HG03439 (cell line): ENCODE measurements at regions not wholly inside any gene's neighbourhood (a gene's known extent, or its start where the extent isn't known, plus 50 kb on each side); places are given as distances from the start of the nearest gene placed in this dataset.
"Not testable (repeated sequence)": the region's sequence is repeated elsewhere in the genome, so short reads cannot be mapped to it uniquely, and the experiment has no call there.

Experiments used
- ATAC-seq: cut with Tn5 transposase; IDR thresholded peaks from one replicate; pipeline ENCODE4 v1.9.1; 2021; ENCODE audit warnings: mild to moderate bottlenecking, moderate library complexity; ENCODE audit not compliant: unreplicated experiment

DNA sequence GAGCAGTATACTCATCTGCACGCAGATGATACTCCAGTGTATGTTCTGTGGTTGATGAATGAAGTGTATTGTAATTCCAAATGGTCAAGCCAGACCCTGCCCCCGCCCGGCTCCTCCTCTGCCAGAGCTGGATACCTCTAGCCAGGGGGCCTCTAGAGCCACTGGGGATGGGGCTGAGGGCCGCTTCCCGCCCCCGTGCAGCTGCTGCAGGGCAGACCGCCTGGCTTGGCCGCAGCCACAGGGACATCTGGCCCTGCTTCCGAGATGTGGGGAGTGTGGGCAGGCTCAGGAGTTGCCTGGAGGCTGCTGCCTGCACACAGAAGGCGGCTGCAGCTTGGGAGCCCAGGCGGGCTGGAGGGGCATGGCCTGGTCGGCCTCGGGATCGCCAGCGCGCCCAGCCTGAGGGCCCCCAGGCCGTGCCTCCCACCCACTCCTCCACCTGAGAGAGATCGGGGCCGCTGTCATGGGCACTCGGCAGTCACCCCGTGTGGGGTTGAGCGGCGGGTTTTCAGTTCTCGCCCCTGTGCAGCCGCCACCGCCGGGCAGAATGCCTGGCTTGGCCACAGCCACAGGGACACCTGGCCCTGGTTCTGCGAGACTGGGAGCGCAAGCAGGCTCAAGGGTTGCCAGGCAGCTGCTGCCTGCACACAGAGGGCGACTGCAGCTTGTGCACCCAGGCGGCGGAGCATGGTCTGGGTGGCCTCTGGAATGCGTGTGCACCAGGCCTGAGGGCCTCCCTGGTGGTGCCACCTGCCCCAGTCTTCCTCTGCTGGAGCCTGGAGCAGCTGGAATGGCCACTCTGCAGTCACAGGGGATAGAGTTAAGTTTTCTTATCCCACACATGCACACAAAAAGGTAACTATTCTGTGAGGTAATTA, 1643.7 kb downstream of the SPATA31A7 start:
- not testable (repeated sequence) for ATAC-seq

DNA sequence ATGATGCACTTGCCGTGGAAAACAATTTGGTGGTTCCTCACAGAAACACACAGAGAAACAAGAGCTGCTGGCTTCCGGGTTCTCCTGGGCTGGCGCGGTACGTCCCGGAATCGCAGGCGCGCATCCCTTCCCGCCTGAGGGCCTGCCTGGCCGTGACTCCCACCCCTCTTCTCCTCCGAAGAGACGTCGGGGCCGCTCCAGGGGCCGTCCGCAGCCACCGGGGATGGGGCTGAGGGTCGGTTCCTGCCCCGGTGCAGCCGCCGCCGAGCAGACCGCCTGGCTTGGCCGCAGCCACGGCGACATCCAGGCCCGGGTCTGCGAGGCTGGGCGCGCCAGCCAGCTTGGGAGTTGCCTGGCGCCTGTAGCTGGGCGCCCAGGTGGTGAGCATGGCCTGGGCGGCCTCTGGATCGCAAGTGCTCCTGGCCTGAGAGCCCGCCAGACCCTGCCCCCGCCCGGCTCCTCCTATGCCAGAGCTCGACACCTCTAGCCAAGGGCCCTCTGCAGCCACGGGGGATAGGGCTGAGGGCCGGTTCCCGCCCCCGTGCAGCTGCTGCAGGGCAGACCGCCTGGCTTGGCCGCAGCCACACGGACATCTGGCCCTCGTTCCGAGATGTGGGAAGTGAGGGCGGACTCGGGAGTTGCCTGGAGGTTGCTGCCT, 1647.5 kb downstream of the SPATA31A7 start:
- ATAC-seq = not testable (repeated sequence)

DNA sequence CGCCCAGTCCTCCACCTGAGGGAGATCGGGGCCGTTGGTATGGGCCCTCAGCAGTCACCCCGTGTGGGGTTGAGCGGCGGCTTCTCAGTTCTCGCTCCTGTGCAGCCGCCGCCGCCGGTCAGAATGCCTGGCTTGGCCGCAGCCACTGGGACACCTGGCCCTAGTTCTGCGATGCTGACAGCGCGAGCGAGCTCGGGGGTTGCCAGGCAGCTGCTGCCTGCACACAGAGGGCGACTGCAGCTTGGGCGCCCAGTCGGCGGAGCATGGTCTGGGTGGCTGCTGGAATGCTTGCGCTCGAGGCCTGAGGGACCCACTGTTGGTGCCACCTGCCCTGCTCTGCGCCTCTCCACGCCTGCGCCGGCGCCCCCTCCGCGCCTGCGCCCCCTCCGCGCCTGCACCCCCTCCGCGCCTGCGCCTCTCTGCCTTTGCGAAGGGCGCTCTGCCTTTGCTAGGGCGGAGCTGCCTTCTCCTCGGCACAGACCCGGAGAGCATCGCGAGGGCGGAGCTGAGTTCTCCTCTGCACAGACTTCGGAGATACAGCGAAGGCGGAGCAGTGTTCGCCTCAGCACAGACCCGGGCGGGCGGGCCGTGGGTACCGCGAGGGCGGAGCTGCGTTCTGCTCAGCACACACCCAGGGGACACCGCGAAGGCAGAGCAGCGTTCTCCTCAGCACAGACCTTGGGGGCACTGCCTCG, 1648.3 kb downstream of the SPATA31A7 start:
- peak; percentile 100 for ATAC-seq

DNA sequence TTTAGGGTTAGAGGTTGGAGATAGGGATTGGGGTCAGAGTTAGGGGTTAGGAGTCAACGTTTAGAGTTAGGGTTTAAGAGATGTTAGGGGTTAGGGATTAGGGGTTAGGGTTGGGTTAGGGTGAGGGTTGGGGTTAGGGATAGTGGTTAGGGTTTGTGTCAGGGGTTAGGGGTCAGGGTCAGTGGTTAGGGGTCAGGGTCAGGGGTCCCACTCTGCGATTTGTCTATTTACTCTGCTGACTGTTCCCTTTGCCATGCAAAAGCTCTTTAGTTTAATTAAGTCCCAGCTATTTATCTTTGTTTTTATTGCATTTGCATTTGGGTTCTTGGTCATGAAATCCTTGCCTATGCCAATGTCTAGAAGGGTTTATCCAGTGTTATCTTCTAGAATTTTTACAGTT, 1649.3 kb downstream of the SPATA31A7 start:
- not testable (repeated sequence) for ATAC-seq

DNA sequence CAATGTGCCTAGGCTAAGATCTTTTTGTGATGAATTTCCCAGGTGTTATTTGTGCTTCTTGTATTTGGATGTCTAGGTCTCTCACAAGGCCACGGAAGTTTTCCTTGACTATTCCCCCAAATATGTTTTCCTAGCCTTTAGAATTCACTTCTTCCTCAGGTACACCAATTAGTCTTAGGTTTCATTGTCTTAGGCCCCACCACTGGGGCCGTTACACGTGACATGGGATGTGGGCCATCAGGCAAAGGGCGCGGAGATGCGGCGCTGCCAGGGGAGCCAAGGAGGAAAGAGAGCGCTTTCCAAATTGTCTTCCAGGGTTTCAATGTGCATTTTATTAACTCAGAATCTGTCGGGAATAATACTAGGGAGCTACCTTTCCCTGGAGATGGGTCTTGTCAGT, 1653.3 kb downstream of the SPATA31A7 start:
- not testable (repeated sequence) for ATAC-seq

DNA sequence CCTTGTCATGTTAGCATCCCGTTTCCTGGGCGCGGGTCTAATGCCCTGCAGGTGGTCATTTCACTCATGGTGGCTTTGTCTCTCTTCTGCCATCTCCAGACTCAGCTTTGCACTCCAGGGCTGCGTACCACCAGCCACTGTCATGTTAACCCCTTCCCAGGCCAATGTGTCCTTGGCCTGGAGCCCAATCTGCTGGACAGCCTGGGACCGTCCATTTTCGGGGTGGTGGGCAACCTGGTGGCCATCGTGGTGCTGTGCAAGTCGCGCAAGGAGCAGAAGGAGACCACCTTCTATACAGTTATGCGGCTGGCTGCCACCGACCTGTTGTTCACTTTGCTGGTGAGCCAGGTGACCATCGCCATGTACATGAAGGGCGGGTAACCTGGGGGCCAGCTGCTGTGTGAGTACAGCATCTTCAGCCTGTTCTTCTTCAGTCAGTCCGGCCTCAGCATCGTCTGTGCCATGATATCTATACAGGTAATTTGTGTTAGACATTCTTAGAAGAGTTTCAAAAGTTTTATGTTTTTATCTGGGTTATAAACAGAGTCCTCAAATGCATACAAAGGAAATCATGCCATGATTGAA, 1654.0 kb downstream of the SPATA31A7 start:
- not testable (repeated sequence) for ATAC-seq

DNA sequence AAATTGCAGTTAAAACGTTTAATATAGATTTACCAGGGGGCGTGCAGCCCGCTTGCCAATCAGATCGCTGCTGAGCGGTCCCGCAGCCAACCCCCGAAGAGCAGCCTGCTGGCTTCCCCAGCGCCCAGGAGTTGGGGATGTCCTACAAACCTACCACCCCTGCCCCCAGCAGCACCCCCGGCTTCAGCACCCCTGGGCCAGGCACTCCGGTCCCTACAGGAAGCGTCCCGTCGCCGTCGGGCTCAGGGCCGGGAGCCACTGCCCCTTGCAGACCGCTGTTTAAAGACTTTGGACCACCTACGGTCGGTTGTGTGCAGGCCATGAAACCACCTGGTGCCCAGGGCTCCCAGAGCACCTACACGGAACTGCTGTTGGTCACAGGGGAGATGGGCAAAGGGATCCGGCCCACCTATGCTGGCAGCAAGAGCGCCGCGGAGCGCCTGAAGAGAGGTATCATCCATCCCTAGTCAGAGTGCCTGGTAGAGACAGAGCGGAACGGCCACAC, 1654.9 kb downstream of the SPATA31A7 start:
- not testable (repeated sequence) for ATAC-seq

DNA sequence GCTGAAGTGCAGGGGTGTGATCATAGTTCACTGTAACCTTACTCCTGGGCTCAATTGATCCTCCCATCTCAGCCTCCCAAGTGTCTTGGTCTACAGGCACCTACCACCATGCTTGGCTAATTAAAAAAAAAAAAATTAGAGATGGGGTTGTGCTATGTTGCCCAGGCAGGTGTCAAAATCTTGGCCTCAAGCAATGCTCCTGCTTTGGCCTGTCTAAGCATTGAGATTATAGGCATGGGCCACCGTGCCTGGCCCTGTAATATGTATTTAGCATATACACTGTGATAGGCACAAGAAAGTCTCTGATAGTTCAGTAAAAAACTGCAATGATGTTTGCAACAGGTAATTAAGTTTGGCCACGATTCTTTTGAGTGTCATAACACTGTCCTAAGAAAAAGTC, 1658.4 kb downstream of the SPATA31A7 start:
- ATAC-seq = not testable (repeated sequence)

DNA sequence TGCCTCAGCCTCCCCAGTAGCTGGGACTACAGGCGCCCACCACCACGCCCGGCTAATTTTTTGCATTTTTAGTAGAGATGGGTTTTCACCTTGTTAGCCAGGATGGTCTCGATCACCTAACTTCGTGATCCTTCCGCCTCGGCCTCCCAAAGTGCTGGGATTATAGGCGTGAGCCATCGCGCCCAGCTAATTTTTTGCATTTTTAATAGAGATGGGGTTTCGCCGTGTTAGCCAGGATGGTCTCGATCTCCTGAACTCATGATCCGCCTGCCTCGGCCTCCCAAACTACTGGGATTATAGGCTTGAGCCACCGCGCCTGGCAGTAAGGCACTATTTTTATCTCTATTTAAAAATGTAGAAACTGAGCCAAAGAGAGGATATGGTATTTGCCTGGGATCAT, 1660.2 kb downstream of the SPATA31A7 start:
- not testable (repeated sequence) for ATAC-seq

DNA sequence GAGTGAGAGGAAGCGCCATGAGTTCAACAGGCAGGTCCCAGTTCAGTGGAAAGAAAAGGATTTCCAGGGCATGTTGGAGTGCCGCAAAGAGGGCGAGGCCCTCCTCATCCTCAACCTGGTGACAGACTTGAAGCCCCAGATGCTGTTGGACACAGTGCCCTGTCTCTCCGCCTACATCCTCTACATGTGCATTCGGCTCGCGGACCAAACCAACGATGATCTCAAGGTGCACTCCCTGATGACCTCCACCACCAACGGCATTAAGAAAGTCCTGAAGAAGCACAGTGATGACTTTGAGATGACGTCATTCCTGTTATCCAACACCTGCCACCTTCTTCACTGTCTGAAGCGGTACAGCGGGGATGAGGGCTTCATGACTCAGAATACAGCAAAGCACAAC, 1667.4 kb downstream of the SPATA31A7 start:
- ATAC-seq = not testable (repeated sequence)

DNA sequence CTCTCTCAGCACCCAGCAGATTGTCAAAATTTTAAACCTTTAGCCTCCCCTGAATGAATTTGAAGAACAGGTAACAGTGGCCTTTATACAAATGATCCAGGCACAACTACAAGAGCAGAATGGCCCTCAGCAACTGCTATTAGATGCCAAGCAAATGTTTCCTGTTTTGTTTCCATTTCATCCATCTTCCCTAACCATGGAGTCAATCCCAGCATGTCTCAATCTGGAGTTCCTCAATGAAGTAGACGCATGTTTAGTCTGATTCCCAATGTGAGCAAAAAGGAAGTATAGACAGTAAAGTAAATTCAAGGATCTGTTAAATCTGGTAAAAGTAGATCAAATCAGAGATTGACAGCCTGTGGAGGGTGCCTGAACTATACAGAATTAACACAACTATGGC, 1668.4 kb downstream of the SPATA31A7 start:
- not testable (repeated sequence) for ATAC-seq

DNA sequence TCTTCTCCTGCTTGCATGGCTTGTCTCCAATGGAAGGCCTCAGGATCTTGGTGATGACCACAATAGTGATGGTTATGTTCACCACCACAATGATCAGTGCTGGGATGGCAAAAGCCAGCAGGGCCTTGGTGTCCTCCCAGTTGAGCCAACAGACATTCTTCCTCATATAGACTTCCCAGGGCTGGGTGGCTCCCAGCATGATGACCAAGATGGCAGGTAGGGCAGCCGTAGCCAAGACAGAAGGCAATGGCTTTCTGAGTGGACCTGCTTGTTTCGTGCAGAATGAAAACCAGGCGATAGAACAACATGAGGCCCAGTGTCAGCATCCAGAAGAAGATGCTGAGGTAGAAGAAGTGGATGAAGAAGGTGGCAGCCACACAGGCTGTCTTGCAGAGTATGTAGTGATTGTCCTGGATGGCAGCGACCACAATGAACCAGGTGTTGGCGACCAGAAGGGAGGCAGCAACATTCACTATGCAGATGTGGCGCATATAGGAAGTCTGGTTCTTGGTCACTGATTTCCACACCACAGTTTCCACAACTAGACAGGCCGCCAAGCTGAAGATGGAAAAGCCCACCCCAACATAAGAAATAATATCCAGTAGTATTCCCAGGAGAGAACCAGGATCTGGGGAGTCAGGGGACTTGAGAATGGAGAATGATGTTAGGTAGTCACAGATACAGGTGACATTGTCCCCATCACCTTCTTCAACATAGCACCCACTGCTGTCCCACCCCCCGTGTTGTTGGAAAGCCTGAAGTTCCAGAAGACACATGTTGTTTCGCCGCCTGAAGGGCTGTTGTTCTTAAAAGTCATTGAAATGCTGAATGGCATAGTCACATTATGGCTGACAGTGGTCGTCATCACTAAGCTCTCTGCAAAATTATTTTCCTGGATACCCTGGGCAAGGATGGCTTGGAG, 1671.4 kb downstream of the SPATA31A7 start:
- ATAC-seq = not testable (repeated sequence)

DNA sequence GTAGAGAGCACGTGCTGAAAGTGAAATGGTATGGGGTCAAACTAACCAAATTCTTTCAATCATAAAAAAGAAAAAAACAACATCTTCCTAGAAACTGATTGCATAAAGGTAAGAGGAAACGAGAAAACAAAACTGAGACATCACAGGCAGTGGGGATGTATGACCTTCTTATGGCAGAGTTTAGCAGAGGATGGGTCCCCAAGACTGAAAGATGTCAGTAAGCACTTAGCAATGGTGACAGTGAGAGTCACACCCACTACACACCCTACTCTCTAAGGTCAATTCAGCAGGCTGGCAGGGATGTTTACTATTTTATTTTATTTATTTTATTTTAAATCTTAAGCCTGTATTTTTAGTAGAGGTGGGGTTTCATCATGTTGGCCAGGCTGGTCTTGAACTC, 1672.3 kb downstream of the SPATA31A7 start:
- not testable (repeated sequence) for ATAC-seq

DNA sequence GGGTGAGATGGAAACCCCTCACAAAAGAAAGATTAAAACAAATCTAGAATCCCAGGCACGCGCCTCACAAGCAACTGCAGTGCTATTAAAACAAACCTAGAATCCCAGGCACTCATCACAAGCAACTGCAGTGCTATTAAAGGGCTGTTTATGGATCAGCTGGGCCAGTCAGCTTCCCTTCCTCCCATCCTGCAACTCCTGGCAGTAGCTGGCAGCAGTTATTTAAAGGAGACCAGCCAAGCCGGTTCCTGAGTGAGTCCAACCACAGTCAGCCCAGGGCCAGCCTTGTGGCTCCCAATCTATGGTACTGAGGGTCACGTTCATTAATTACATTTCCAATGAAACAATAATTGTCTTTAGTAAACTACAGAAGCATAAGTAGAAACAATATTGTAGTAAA, 1673.5 kb downstream of the SPATA31A7 start:
- ATAC-seq = not testable (repeated sequence)

DNA sequence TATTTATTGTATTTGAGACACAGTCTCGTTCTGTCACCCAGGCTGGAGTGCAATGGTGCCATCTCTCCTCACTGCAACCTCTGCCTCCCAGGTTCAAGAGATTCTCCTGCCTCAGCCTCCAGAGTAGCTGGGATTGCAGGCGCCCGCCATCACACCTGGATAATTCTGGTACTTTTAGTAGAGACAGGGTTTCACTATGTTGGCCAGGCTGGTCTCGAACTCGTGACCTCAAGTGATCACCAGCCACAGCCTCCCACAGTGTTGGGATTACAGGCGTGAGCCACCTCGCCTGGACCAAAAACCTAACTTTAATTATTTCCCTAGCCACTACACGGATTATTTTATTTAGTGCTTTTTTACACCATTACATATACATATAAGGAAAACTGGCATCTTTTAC, 1674.0 kb downstream of the SPATA31A7 start:
- not testable (repeated sequence) for ATAC-seq

DNA sequence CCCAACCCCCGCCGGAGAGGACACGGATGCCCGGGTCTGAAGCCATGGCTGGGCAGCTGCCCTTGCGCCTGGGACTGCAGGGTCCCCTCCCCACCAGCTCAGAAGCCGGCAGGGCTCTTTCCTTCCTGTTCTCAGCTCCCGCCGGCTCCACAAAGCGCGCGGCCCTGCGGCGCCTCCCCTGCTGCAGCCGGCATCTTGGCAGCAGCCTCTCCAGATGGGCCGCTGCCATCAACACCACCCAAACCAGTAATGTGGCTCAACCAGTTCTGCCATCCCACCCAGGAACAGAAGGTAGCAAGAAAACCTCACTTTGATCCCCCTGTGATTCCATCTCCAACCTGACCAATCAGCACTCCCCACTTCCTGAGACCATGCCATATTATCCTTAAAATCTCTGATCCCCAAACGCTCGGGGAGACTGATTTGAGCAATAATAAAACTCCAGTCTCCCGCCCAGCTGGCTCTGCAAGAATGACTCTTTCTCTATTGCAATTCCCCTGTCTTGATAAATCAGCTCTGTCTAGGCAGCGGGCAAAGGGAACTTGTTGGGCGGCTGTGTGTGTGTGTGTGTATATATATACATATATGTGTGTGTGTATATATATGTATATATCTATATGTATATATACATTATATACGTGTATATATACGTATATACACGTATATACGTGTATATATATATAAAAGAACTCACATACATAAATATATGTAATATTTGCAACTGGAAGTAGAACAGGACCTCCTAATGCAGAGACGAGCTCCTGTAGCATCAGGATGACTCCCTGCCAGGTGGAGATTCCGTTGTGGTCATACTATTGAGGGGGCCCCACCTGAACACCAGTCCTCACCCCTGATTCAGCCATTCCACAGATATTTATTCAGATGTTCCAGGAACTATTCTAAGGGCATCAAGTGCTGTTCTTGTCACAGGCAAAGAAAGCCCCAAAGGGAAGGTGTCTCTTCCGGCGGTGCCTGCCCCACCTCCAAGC, 1674.9 kb downstream of the SPATA31A7 start:
- ATAC-seq = not testable (repeated sequence)

DNA sequence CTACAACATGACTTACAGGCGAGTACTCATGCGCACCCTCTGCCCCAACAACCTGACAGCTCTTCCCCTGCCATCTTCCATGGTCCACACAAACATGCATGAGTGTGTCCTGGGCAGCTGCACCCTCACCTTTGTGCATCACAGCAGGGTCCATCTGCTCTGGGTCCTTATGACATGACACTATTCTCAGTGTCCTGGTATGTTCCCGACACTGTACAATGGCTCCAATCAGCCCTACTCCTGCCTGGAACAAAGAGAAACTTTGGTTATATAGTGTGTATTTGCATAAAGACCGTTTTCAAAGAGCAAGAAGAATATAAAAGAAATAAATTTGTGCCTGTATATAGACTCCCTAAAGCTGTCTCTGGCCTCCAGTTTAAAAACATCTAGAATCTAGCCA, 1679.2 kb downstream of the SPATA31A7 start:
- not testable (repeated sequence) for ATAC-seq

DNA sequence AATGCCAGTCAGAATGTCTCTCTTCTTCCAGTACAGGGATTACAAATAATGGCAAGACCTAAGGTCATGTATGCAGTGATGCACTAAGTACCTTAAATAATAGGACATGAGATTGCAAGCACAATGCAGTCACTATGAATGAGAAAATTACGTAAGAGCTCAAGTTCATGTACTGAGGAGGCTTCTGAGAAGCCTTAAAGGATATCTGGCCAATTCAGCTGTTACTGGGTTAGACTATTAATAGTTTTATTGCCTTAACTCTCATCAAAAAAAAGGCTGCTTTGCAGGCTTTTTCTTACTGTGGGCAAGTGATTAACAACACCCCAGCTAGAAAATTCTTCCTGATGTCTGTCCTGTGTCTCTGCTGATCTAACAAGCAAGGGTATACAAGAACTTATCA, 1681.9 kb downstream of the SPATA31A7 start:
- not testable (repeated sequence) for ATAC-seq

DNA sequence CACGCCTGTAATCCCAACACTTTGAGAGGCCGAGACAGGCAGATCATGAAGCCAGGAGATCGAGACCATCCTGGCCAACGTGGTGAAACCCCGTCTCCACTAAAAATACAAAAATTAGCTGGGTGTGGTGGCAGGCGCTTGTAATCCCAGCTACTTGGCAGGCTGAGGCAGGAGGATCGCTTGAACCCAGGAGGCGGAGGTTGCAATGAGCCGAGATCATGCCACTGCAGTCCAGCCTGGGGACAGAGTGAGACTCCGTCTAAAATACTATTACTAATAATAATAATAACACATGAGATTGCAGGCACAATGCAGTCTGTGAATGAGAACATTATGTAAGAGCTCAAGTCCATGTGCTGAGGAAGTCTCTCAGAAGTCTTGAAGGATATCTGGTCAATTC, 1684.4 kb downstream of the SPATA31A7 start:
- not testable (repeated sequence) for ATAC-seq
